Tibial artery (tissue), 4 donors: ENCODE measurements at regions not wholly inside any gene's neighbourhood (a gene's known extent, or its start where the extent isn't known, plus 50 kb on each side); places are given as distances from the start of the nearest gene placed in this dataset.

Experiments used
- DNase-seq, 2 donors: peaks; one replicate each; pipeline ENCODE4 v3.0.0-alpha.2; 2019
- H3K27ac ChIP-seq, 2 donors: fragments of 200-600 bp; sonication (generic) in 1 of 2; 1 replicate in 1 of 2; 2 replicates in 1 of 2; pipeline ENCODE4 v1.5.1; 2018 to 2019; ENCODE audit warnings: mild to moderate bottlenecking in 1 of 2
- H3K27me3 ChIP-seq, 2 donors: fragments of 200-600 bp; sonication (generic) in 1 of 2; one replicate each; pipeline versions ENCODE4 v1.5.1 to v1.6.0; 2016 to 2019
- H3K36me3 ChIP-seq, 3 donors: fragments of 200-600 bp; sonication (generic) in 2 of 3; one replicate each; pipeline ENCODE4 v1.5.1; 2016 to 2019; ENCODE audit warnings: mild to moderate bottlenecking in 2 of 3
- H3K4me1 ChIP-seq, 4 donors: fragments of 200-600 bp; sonication (generic) in 2 of 4; 1 replicate in 3 of 4; 2 replicates in 1 of 4; pipeline ENCODE4 v1.5.1; 2016 to 2019
- H3K4me3 ChIP-seq, 2 donors: fragments of 200-600 bp; sonication (generic) in 1 of 2; 1 replicate in 1 of 2; 2 replicates in 1 of 2; pipeline ENCODE4 v1.5.1; 2018 to 2019; ENCODE audit warnings: mild to moderate bottlenecking in 2 of 2
- H3K9me3 ChIP-seq, 3 donors: fragments of 200-600 bp; sonication (generic) in 1 of 3; one replicate each; pipeline ENCODE4 v1.5.1; 2016 to 2019
- intact Hi-C: fragments of 100-400 bp; cut with DNase I; formaldehyde crosslinking; loops from one replicate; pipeline ENCODE4 v1.15.0; 2023; ENCODE audit warnings: low total_unique reads
- TF ChIP-seq, protein P1 (sequence below), 2 experiments: fragments of 200-600 bp in 1 of 2; fragments of 450-650 bp in 1 of 2; IDR thresholded peaks; one replicate each; pipeline ENCODE4 v1.5.1; 2017 to 2019; ENCODE audit warnings: antibody characterized with exemption in 2 of 2, mild to moderate bottlenecking in 1 of 2, moderate library complexity in 1 of 2

DNA sequence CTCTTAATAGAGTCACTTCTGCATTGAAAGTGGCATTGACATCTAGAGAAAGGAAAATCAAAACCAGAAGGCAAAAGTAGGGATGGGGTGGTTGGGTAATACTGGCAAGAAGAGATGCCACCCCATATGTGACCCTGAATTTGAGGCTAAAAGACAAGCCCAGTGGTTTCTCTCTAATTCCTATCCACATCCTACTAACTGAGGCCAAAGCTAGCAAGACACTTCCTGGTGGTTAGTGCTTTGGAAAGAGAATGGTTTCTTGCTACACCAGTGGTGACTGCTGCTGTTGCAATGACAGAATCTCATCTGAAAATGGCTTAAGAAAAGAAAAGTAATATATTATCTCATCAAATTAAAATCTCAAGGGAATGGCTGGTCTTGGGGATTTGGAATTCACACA, 640.6 kb downstream of the EPHA4 start:
- Histone ChIP-seq H3K27ac (no peak overlapping the region), H3K4me1 (peaks cover 0 to 6% (median 0%) of the 10 kb centered on the region in 4 donors), H3K27me3 (no peaks in the 10 kb centered on the region), H3K9me3 (peaks cover 0 to 1% (median under 1%) of the 10 kb centered on the region in 3 donors), H3K4me3 (no peak overlapping the region), H3K36me3 (no peaks in the 10 kb centered on the region)
- TF ChIP-seq, protein P1, sequence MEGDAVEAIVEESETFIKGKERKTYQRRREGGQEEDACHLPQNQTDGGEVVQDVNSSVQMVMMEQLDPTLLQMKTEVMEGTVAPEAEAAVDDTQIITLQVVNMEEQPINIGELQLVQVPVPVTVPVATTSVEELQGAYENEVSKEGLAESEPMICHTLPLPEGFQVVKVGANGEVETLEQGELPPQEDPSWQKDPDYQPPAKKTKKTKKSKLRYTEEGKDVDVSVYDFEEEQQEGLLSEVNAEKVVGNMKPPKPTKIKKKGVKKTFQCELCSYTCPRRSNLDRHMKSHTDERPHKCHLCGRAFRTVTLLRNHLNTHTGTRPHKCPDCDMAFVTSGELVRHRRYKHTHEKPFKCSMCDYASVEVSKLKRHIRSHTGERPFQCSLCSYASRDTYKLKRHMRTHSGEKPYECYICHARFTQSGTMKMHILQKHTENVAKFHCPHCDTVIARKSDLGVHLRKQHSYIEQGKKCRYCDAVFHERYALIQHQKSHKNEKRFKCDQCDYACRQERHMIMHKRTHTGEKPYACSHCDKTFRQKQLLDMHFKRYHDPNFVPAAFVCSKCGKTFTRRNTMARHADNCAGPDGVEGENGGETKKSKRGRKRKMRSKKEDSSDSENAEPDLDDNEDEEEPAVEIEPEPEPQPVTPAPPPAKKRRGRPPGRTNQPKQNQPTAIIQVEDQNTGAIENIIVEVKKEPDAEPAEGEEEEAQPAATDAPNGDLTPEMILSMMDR (IDR thresholded peaks at IDR 0.05): no peak
- intact Hi-C loops: no loop called here
- no peak for DNase-seq

DNA sequence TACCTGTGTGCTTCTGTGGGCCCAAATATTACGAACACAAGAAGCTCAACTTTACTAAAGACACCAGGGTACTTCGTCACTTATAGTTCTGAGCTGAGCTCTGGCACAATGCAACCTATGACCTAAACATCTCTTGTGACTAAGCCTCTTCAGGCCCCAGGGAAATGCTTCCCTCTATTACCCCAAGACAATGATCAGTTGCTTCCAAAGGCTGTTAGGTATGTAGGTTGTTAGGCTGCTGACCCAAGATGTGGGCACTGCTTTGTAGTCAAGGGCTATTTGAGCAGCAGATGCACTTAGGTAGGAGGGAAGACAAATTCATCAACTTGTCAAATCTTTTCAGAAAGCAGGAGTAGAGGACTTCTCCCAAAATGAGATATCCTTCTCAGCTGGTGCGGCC, 640.1 kb downstream of the EPHA4 start:
- TF ChIP-seq, protein P1 (IDR thresholded peaks at IDR 0.05): no peak
- Histone ChIP-seq H3K36me3 (no peaks in the 10 kb centered on the region), H3K4me1 (peaks cover 0 to 12% (median 2%) of the 10 kb centered on the region in 4 donors), H3K4me3 (no peak overlapping the region), H3K27me3 (no peaks in the 10 kb centered on the region), H3K27ac (no peak overlapping the region), H3K9me3 (no peaks in the 10 kb centered on the region)
- no peak for DNase-seq
- intact Hi-C loops: no loop called here

DNA sequence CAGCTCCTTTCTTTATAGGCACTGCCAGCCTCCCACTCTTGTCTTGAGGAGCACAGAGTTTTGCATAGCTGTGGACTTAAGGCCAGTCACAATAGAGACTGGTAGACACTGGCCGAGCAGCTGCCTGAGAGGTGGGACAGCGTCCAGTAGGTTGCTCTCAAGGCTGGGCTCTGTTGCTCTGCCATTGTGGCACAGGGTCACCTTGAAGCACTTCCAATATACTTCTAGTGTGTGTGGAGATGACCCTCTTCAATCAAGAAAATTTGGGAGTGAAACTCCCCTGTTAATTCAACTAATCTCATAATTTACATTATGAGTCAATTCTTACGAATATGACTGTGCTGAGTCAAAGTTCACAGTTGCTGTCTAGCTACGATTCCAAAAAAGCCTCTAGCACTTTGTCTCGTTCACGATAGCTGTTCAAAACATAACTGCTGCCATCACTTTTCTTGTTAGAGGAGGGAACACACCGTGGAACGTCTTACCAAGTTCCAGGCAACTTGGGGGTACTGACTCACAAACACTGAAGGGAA, 636.2 kb downstream of the EPHA4 start:
- no peaks in the 10 kb centered on the region for H3K36me3 ChIP-seq
- no peak overlapping the region for H3K4me3 ChIP-seq
- intact Hi-C loops: no loop called here
- H3K27ac ChIP-seq: no peak overlapping the region
- TF ChIP-seq, protein P1 (IDR thresholded peaks at IDR 0.05): no peak
- no peak for DNase-seq
- H3K4me1 ChIP-seq: peaks cover 0 to 23% (median 2%) of the 10 kb centered on the region in 4 donors
- no peaks in the 10 kb centered on the region for H3K27me3 ChIP-seq
- no peaks in the 10 kb centered on the region for H3K9me3 ChIP-seq

DNA sequence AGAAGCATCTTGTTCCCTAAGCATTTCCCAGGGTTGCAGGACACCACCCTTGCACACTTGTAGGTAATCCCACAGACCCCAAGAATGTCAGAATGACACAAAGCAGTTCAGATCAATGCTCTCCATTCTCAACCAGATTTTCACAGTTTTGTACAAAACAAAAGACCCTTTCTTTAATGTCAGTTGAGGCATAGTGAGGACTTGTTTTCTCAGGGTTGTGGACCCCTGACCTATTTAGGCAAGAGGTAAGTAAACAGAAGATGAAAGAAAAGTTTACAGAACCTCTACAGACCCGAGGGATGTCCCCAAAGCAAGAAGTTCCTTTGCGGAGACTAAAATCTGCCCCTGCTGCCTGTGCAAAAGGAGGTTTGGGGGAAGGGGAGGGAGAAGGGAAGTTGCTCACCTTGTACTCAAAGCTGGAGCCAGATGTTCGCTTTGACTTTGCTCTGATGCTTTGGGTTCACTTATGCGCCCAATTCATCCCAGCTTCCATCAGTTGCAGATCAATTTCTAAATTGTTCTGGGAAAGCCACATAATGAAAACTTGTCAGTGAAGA, 635.4 kb downstream of the EPHA4 start:
- no peaks in the 10 kb centered on the region for H3K27me3 ChIP-seq
- H3K27ac ChIP-seq: no peak overlapping the region
- H3K4me1 ChIP-seq: peaks cover 0 to 23% (median 2%) of the 10 kb centered on the region in 4 donors
- no peaks in the 10 kb centered on the region for H3K36me3 ChIP-seq
- H3K4me3 ChIP-seq: no peak overlapping the region
- DNase-seq: no peak
- intact Hi-C loops: no loop called here
- H3K9me3 ChIP-seq: no peaks in the 10 kb centered on the region
- TF ChIP-seq, protein P1 (IDR thresholded peaks at IDR 0.05): no peak

DNA sequence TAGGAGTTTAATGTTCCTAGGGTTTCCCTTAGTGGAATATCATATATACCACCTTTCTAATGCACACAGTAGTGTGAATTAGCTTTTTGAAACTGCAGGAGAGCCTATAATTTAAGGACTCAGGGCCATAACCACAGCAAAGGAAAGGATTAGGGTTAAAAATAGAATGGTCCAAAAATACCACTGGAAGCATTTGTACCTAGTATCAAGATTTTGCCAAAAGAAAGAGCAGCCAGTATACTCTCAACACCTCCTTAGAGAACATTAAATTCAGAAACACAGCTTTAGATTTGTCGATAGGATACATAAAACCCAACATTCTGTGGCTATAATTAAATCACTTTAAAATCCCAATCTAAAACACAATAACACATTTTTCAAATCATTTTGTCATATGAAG, 634.9 kb downstream of the EPHA4 start:
- TF ChIP-seq, protein P1 (IDR thresholded peaks at IDR 0.05): no peak
- no peak overlapping the region for H3K4me3 ChIP-seq
- intact Hi-C loops: no loop called here
- H3K36me3 ChIP-seq: no peaks in the 10 kb centered on the region
- H3K27me3 ChIP-seq: no peaks in the 10 kb centered on the region
- no peak overlapping the region for H3K27ac ChIP-seq
- no peak for DNase-seq
- H3K4me1 ChIP-seq: peaks cover 0 to 23% (median 2%) of the 10 kb centered on the region in 4 donors
- no peaks in the 10 kb centered on the region for H3K9me3 ChIP-seq
